Heart left ventricle (tissue), 13 donors: ENCODE measurements at regions not wholly inside any gene's neighbourhood (a gene's known extent, or its start where the extent isn't known, plus 50 kb on each side); places are given as distances from the start of the nearest gene placed in this dataset.

ENCODE experiments used
- CTCF ChIP-seq, 12 donors: fragments of 200-600 bp; sonication (generic) in 4 of 12; IDR thresholded peaks; one replicate each; pipeline versions ENCODE4 v1.5.0 to v1.8.0; 2018 to 2022; ENCODE audit warnings: antibody characterized with exemption in 12 of 12, mild to moderate bottlenecking in 5 of 12
- POLR2A ChIP-seq, 2 donors: fragments of 450-650 bp; IDR thresholded peaks; one replicate each; pipeline ENCODE4 v1.6.1; 2017; ENCODE audit warnings: antibody characterized with exemption in 2 of 2, mild to moderate bottlenecking in 2 of 2, moderate library complexity in 2 of 2
- donor health status: ischemic (EF 13 %, LVEDD 7.1; RV severe dilation, severe dysfunction).
- donor health status: DM: no; HTN: yes; CAD: no.
- donor health status: DM: no; HTN: no; CAD: no.
- donor health status: ischemic (EF 25% LVEDD 6.9; RV normal size, moderate dysfunction).
- donor health status: ischemic (EF 25% LVEDD 5.7; RV mildly dilated, moderate dysfunction).
- donor health status: ischemic (EF 35%, LVEDD 5.7; RV mildly dilated, moderate dysfunction).
- donor health status: nonischemic (EF 11% LVEDD 7.7; RV severe dilation, severe dysfunction).
- donor health status: DM: yes; HTN: yes; CAD: no.
- donor health status: PGD.
- donor health status: ischemic (EF 29% LVEDD 5.4; RV normal size, mild dysfunction).
- donor health status: nonischemic (EF 23%, LVEDD 6.1; RV moderate dilation, normal function).

DNA sequence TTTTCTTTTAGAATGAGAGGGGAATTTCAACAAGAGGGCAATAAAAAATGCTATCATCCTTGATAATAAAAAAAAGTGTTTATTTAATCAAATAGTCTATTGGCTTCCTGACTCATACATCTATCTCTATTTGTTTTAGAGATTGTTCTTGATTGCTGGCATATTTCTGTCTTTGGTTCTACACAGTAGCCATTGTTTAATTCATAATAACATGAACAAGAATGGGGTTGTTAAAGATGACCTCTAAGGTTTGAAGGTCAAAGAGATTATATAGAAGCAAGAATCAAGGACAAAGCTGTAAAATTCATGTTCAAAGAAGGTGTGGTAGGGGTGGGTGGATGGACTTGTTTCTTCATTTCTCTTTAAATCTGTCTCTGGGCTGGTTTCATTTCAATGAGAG lies 166.0 kb upstream of the KLF12 start:
- TF ChIP-seq CTCF (IDR thresholded peaks at IDR 0.05): no peak
- no peak for TF ChIP-seq POLR2A (IDR thresholded peaks at IDR 0.05)
